ENCODE measurements at regions not wholly inside any gene's neighbourhood (a gene's known extent, or its start where the extent isn't known, plus 50 kb on each side); places are given as distances from the start of the nearest gene placed in this dataset.

DNA sequence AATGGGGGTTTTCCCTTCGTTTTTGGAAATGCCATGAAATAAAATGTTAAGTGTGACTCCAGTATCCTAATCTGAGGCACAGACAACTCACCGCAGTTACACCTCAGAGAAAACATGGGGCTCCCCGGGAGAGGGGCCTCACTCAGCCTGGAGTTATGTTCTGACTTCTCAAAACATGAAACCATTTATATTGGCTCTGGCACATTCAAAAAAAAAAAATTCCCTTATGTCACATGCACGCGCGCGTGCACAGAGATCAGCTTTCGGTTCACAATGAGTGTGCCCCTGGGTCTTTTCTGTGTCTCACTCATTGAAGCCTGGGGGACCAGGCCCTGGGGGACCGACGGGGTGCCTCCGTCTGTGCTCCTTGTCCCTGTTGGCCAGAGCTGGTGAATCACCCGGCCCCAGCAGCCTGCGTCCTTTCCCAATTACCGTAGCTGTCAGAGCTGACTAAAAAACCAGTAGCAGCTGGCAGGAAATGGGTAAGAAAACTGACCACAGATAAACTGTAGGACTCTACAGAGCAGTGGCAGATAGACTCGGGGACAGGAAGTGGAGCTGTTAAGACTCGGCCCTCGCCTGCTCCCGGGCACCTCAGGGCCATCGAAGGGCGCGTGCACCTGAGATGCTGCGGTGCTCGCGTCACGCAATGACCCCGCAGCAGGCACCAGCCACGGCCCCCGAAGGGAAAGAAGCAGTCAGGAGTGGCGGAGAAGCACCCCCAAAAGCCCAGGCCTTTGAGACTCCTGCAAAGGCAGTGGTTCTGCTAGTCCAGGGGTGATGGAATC, 138.3 kb upstream of the ID2 start:
- peak in 6 of 51 donors; percentile 6 to 40 (median 34) for DNase-seq

DNA sequence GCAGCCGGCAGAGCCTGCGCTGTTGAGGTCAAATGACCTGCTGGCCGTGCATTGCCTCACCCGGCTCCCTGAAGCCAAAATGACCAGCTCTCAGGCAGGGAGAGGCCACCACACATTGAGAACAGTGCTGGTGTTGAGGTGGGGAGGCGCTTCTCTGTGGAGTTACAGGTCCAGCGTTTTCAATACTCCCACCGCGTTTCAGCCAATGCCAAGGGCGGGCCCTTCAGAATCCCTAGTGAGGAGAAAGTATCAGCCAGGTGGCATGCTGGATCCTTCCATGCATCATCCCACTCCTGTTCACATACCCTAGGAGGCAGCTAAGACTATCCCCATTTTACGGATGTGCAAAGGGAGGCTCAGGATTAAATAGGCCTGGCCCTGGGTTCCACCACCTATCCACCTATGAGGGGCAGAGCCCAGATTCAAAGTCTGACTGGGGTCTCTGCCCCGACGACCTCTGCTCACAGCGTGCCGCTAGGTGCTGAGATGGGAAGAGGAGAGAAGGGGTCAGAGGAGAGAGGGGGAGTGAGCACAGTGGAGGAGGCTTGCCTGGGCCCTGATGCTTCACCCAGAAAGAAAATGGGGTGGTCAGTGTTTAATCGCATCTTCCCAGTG, 137.6 kb upstream of the ID2 start:
- DNase-seq = no peak

DNA sequence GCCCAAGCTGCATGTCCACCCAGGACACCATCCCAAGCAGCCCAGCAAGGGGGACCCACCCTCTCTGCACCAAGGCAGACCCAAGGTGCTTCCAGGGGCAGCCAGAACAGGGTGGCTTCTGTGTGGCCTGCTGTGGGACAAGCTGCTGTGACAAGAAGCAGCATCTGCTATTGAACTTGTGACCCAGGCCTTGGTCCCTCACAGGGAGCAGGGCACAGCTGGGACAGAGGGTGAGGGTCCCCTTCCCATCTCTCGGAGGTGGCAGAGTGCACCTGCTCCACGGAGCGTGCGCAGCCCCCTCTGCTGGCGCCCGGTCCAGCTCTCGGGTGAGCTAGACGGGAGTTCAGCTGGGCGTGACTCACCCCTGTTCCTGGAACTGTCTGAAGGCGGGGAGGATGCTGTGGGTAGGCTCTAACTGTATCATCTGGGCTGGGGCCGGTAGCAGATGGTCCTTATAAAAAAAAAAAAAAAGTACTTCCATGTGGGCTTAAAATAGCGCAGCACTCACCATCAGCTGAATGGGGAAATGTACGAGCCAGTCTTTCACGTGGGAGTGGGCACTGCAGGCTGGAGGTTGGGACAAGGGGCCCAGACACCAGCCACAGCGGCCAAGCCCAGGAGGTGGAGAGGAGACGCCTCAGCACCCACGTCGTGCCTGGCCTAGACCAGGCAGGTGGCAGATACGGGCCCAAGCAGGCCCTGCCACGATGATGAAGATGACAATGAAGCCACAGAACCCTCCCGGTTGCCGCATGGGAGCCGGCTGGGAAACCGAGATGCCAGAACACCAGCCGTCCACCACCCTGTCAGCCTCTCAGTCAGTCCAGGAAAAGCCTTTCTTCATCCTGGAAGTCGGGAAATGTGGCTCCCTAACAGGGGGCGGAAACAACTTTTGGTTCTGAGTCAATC, 136.8 kb upstream of the ID2 start:
- DNase-seq = peak in 12 of 51 donors; percentile 12 to 84 (median 31)

DNA sequence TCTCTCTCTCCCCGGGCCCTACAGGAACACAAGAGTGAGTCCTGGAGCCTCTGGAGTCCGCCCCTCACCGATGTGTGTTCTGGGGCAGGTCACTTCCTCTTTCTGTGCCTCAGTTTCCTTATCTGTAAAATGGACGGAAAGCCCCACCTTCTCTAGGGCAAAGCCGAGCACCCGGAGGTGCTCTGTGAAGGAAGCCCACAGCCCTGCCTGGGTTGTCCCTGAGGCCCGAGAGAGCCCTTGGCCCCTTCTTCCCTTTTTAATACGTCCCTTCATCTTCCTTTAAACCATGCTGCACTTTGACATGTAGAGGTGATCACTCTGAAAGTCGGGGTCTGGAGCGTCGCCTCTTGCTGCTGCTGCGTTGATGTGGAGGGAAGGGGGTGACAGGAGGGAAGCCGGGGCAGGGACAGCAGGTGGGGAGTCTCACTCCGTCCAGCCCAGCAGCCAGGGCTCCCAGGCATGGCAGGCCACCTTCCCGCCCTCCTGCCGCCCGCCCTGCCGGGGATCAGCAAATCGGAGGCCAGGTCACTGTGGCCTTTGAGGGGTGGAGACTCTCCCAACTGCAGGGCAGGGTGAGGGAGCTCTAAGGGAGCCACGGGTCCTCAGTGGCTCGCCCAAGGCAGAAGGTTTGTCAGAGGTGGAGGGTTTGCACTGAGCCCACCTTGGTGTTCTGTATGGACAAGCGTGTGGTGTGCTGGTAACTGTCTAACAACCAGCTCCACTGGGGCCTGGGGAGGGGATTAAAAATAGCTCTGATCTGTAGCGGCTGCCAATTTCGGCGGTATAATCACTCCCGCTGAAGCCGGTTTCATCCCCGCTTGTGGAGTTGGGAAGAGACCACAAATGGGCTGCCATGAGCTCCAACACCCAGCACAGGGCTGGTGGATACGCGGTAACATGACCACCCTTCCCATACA, 135.9 kb upstream of the ID2 start:
- DNase-seq = no peak

- no peak for DNase-seq
Observed at GRCh38 chr2:8546612-8547283, 135.1 kb upstream of the ID2 start.

DNA sequence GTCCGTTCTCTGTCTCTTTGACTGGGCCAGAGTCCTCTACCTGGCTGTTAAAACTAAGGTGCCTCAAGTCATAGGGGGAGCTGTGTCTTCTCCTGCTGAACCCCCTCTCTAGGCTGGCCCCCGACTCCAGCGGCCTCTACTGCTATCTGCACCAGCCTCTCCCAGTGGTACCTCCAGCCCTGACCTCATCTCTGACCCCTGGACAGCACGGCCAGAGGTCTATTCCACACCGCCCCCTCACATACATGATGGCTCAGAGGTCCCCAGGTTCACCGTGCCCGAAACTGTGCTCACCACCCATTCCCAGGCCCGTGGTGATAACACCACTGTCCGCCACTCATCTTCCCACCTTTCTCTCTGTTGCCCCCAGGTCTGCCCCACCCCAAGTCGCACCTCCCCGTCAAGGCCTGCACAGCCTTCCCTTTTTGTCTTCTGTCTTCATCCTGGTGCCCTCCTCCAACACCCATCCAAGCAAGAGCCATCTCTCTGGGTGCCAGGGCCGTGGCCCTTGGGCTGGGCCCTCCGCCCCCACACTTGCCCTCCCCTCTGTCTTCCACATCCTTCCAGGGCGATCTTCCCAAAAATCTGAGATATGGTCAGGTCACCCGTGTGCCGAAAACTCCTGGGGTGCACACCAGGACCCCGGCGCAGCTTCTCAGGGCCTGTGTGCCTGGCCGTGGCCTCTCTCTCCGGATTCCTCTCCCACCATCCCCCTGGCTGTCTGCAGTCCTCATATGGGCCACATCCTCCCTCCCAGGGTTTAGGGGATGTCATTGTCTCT, 134.4 kb upstream of the ID2 start:
- DNase-seq = no peak

- no peak for DNase-seq
Observed at GRCh38 chr2:8548065-8548618, 133.7 kb upstream of the ID2 start.

DNA sequence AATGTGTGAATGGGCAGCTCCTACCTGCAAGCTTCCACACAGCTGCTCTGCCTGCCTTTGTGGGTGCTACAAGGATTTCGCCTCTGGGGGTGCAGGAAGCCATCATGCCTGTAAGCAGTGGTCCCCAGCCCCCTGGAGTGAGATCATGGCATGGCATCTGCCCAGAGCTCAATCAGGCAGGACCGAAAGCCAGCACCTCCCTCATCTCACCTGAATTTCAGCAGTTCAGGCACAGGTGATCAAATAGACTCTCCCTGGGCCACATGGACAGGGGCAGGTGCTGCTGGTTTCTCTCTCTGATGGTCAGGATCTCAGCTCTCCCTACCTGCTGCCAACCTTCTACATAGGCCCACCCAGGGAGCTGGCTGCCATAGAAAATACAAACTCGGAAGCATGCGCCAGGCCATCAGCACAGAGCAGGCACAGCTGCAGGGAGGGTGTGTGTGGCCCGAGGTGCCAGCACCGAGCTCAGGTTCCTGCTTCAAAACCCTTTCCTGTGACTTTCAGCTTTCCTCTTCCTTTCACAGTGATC, 133.2 kb upstream of the ID2 start:
- DNase-seq = no peak

GRCh38 chr2:8549273-8549922, 132.5 kb upstream of the ID2 start:
- DNase-seq = no peak

DNA sequence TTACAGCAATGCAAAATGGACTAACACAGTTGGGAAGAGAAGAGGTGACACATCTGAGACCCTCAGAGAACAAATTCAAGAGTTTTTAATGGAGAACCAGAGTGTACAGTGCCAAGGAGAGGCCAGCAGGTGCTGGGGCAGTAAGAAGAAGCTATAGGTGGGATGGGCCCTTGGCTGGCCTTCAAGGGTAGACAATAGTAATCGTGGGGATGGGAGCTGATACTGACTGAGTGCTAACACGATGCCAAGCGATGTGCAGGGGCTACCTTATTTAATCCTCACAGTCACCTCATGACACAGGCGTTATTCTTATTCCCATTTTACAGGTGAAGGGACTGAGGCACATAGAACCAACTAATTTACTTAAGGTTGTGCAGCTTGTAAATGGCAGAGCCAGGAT, 131.9 kb upstream of the ID2 start:
- no peak for DNase-seq

- DNase-seq = no peak
Observed at GRCh38 chr2:8550481-8550880, 131.4 kb upstream of the ID2 start.

GRCh38 chr2:8550937-8551621, 130.8 kb upstream of the ID2 start:
- no peak for DNase-seq

DNA sequence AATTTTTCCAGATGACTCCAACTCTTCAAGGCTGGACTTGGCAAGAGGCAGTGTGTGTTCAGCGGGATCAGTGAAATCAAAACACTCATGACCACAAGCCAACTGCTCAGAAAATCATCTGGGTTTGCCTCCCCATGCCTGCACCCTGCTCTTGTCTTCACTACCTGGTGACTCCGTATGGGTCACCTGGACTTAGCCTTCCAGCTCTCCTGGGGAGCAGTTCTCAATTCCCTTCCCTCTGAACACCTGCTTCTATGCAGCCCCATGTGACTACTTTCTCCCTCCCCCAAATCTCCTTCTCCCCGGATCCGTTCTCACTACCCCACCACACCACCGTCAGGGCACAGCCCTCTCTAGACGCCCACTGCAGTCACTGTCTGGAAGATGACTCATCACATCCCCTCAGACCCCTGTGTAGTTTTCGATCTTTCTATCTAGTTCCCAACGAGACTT, 130.2 kb upstream of the ID2 start:
- DNase-seq = no peak

DNA sequence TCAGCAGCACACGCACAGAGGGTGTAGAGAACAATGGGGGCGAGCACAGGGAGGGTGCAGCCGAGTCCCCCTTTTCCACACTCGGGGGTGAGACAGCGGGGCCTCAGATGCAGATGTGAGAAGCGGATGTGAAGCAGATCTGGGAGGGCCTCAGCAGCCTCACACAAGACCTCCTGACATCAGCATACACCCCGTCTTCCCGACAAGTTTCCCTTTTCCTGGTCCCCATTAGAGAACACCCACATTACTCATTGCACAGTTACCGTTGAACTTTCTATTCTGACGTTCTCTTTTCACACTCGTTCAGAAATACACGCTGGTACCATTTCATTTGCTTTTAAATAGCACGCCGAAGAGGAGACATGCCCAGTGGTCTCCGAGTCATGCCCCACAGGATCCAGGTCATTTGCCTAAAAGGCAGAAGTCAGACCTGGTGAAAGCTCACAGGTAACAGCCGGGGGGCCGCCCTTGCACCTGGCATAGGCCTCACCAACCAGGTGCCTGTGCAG, 129.5 kb upstream of the ID2 start:
- DNase-seq = no peak

- no peak for DNase-seq
Observed at GRCh38 chr2:8553643-8554042, 128.2 kb upstream of the ID2 start.

DNA sequence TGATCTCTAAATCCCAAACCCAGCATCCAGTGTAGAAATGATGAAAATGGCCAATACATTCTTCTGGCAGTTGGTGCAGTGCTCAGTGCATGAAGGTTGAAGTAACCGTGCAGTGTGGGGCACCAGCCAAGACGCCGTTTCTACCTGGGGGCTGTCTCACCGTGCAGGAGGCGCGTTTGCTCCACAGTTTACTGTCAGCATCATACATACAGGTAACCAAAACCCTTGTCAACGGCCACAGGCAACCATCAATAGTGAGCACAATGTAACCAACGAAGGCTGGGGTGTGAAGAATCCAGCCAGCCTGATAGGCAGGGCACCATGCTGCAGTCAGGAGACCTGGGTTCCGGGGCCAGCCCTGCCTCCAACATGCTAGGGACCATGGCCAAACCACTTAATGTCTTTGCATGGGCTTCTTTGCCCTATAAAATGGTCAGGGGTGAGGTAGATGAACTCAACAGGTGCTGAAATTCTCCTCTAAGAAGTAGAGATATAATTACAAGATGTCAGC, 127.5 kb upstream of the ID2 start:
- no peak for DNase-seq

GRCh38 chr2:8555543-8555942, 126.3 kb upstream of the ID2 start:
- no peak for DNase-seq

Data from hypothalamus (tissue), 51 donors.